Naive thymus-derived CD4-positive, alpha-beta T cell (primary cell): ENCODE measurements at regions not wholly inside any gene's neighbourhood (a gene's known extent, or its start where the extent isn't known, plus 50 kb on each side); places are given as distances from the start of the nearest gene placed in this dataset.

ENCODE experiments used
- ATAC-seq: fragments of 150-1000 bp; cut with Tn5 transposase; 2 replicates; pipeline ENCODE4 v1.10.0; 2021; ENCODE audit warnings: mild to moderate bottlenecking, moderate library complexity
- CTCF ChIA-PET: fragments of 350-600 bp; sonication (Branson Sonifier 250); formaldehyde crosslinking; loops from one replicate; lab custom pipeline; 2021; ENCODE audit warnings: antibody characterized with exemption; lab: Charles Lee
- POLR2A ChIA-PET: fragments of 350-600 bp; sonication (Branson Sonifier 250); formaldehyde crosslinking; loops from one replicate; lab custom pipeline; 2021; ENCODE audit warnings: antibody characterized with exemption, inconsistent platforms; lab: Charles Lee
- DNase-seq, 9 donors: peaks; one replicate each; pipeline versions ENCODE4 v3.0.0 to v3.0.0-alpha.2; 2020 to 2022; ENCODE audit warnings: mixed read lengths in 1 of 9
- H3K27ac ChIP-seq: one replicate; pipeline ENCODE4 v1.7.0; 2013; ENCODE audit warnings: mild to moderate bottlenecking, low read depth, low read length, moderate library complexity
- H3K27me3 ChIP-seq, 2 donors: one replicate each; pipeline ENCODE4 v1.7.0; 2013; ENCODE audit warnings: low read length in 2 of 2, mild to moderate bottlenecking in 2 of 2, moderate library complexity in 2 of 2; ENCODE audit not compliant: control insufficient read depth in 2 of 2, insufficient read depth in 2 of 2
- H3K36me3 ChIP-seq, 3 experiments: 1 replicate in 2 of 3; 2 replicates in 1 of 3; pipeline ENCODE4 v1.7.0; 2013; ENCODE audit warnings: low read length in 3 of 3, mild to moderate bottlenecking in 3 of 3, moderate library complexity in 1 of 3; ENCODE audit not compliant: insufficient read depth in 3 of 3, control insufficient read depth in 2 of 3
- H3K4me1 ChIP-seq, 2 donors: one replicate each; pipeline ENCODE4 v1.7.0; 2013; ENCODE audit warnings: low read length in 2 of 2, mild to moderate bottlenecking in 2 of 2, moderate library complexity in 1 of 2; ENCODE audit not compliant: control insufficient read depth in 2 of 2, insufficient read depth in 2 of 2
- H3K4me3 ChIP-seq: 2 replicates; pipeline ENCODE4 v1.7.0; 2013; ENCODE audit warnings: mild to moderate bottlenecking, low read length
- H3K9me3 ChIP-seq, 3 experiments: 1 replicate in 2 of 3; 2 replicates in 1 of 3; pipeline ENCODE4 v1.7.0; 2013; ENCODE audit warnings: low read length in 3 of 3; ENCODE audit not compliant: control insufficient read depth in 2 of 3
- H3K27ac Mint-ChIP-seq, 9 donors: one replicate each; pipeline ENCODE4 v1.8.0; 2020 to 2022; ENCODE audit warnings: mixed read lengths in 9 of 9, mild to moderate bottlenecking in 8 of 9, moderate library complexity in 5 of 9, inconsistent platforms in 2 of 9
- H3K27me3 Mint-ChIP-seq, 5 donors: one replicate each; pipeline ENCODE4 v1.8.0; 2021 to 2022; ENCODE audit warnings: mixed read lengths in 5 of 5, mild to moderate bottlenecking in 1 of 5
- H3K36me3 Mint-ChIP-seq, 5 donors: one replicate each; pipeline ENCODE4 v1.8.0; 2020 to 2022; ENCODE audit warnings: mixed read lengths in 5 of 5, mild to moderate bottlenecking in 3 of 5, inconsistent platforms in 1 of 5
- H3K4me1 Mint-ChIP-seq, 7 donors: one replicate each; pipeline ENCODE4 v1.8.0; 2020 to 2022; ENCODE audit warnings: mixed read lengths in 7 of 7, mild to moderate bottlenecking in 3 of 7, inconsistent platforms in 1 of 7
- H3K4me3 Mint-ChIP-seq, 10 donors: one replicate each; pipeline ENCODE4 v1.8.0; 2020 to 2022; ENCODE audit warnings: mild to moderate bottlenecking in 10 of 10, mixed read lengths in 10 of 10, moderate library complexity in 6 of 10, inconsistent platforms in 2 of 10
- H3K9me3 Mint-ChIP-seq, 11 donors: one replicate each; pipeline ENCODE4 v1.8.0; 2020 to 2022; ENCODE audit warnings: mixed read lengths in 11 of 11, mild to moderate bottlenecking in 4 of 11, inconsistent platforms in 1 of 11, moderate library complexity in 1 of 11
- intact Hi-C, 2 donors: fragments of 100-400 bp; cut with micrococcal nuclease; formaldehyde crosslinking; loops; one replicate each; pipeline ENCODE4 v1.15.1; 2023

DNA sequence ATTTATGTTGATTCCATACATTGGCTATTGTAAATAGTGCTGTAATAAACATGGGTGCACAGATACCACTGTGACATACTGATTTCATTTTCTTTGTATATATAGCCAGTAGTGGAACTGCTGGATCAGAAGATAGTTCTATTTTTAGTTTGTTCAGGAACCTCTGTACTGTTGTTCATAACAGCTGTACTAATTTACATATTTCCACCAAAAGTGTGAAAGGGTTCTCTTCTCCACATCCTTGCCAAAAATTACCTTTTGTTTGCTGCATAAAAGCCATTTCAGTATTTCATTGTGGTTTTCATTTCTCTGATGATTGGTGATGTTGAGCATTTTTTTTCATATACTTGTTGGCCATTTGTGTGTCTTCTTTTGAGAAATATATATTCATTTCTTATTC is 1962.1 kb downstream of the PCDH9 start:
- DNase-seq (no peak), ATAC-seq (no peak)
- Mint-ChIP-seq H3K4me3 (no peak overlapping the region), H3K27ac (no peak overlapping the region), H3K27me3 (no peaks in the 10 kb centered on the region), H3K9me3 (peaks cover 0 to 20% (median 6%) of the 10 kb centered on the region in 11 donors), H3K4me1 (peaks cover 0 to 4% (median 0%) of the 10 kb centered on the region in 7 donors), H3K36me3 (no peaks in the 10 kb centered on the region)
- H3K27me3 ChIP-seq = no peaks in the 10 kb centered on the region
- no peaks in the 10 kb centered on the region for H3K4me1 ChIP-seq
- intact Hi-C loops = no loop called here
- H3K9me3 ChIP-seq = no peaks in the 10 kb centered on the region
- ChIA-PET POLR2A (no interaction called here), CTCF (no interaction called here)
- H3K27ac ChIP-seq = no peak overlapping the region
- H3K4me3 ChIP-seq = no peak overlapping the region
- H3K36me3 ChIP-seq = no peaks in the 10 kb centered on the region

GRCh38 chr13:65265988-65266387 is 1964.1 kb downstream of the PCDH9 start:
- CTCF ChIA-PET = no interaction called here
- ATAC-seq = no peak

DNA sequence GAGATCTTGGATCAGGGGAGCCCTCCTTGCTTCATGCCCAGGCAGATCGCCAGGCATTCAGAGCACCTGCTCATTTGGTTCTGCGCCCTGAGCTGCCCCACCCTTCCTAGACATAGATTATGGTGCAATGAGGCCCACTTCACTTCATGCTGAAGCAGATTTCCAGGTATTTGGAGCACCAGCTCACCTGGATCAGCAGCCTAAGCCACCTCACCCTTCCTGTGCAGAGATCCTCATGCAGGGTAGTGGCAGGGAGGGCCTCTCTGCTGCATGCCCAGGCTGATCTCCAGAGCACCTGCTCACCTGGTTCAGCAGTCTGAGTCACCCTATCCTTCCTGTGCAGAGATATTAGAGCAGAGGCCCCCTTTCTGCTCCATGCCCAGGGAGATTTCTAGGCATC is 1966.1 kb downstream of the PCDH9 start:
- Mint-ChIP-seq H3K27me3 (no peaks in the 10 kb centered on the region), H3K27ac (no peak overlapping the region), H3K4me1 (peaks cover 0 to 9% (median 0%) of the 10 kb centered on the region in 7 donors), H3K4me3 (no peak overlapping the region), H3K9me3 (peaks cover 0 to 11% (median 3%) of the 10 kb centered on the region in 11 donors), H3K36me3 (no peaks in the 10 kb centered on the region)
- intact Hi-C loops = no loop called here
- H3K27me3 ChIP-seq = no peaks in the 10 kb centered on the region
- no peak overlapping the region for H3K4me3 ChIP-seq
- CTCF ChIA-PET = no interaction called here
- no peak overlapping the region for H3K27ac ChIP-seq
- no peaks in the 10 kb centered on the region for H3K9me3 ChIP-seq
- H3K4me1 ChIP-seq = no peaks in the 10 kb centered on the region
- POLR2A ChIA-PET = no interaction called here
- DNase-seq = no peak
- no peak for ATAC-seq
- no peaks in the 10 kb centered on the region for H3K36me3 ChIP-seq

More at GRCh38 chr13:65265988-65266387, 1964.1 kb downstream of the PCDH9 start:
- Mint-ChIP-seq H3K4me1 (peaks cover 0 to 9% (median 0%) of the 10 kb centered on the region in 7 donors), H3K4me3 (no peak overlapping the region), H3K27me3 (no peaks in the 10 kb centered on the region), H3K27ac (no peak overlapping the region), H3K9me3 (peaks cover 0 to 17% (median 3%) of the 10 kb centered on the region in 11 donors), H3K36me3 (no peaks in the 10 kb centered on the region)
- Histone ChIP-seq H3K9me3 (no peaks in the 10 kb centered on the region), H3K27ac (no peak overlapping the region), H3K4me3 (no peak overlapping the region), H3K27me3 (no peaks in the 10 kb centered on the region), H3K36me3 (no peaks in the 10 kb centered on the region), H3K4me1 (no peaks in the 10 kb centered on the region)
- POLR2A ChIA-PET = no interaction called here
- no peak for DNase-seq
- intact Hi-C loops = no loop called here

GRCh38 chr13:65260946-65261891 is 1968.9 kb downstream of the PCDH9 start:
- H3K9me3 Mint-ChIP-seq = peaks cover 0 to 15% (median 3%) of the 10 kb centered on the region in 11 donors
- ATAC-seq (no peak), DNase-seq (no peak)
- no peaks in the 10 kb centered on the region for H3K9me3 ChIP-seq
- no peaks in the 10 kb centered on the region for H3K36me3 ChIP-seq
- peak overlapping the region in 1 of 9 donors; percentile 16 for H3K27ac Mint-ChIP-seq
- ChIA-PET POLR2A (no interaction called here), CTCF (no interaction called here)
- H3K27ac ChIP-seq = no peak overlapping the region
- H3K27me3 Mint-ChIP-seq = no peaks in the 10 kb centered on the region
- H3K4me1 Mint-ChIP-seq = peaks cover 0 to 6% (median 0%) of the 10 kb centered on the region in 7 donors
- H3K4me3 ChIP-seq = no peak overlapping the region
- H3K27me3 ChIP-seq = no peaks in the 10 kb centered on the region
- intact Hi-C loops = no loop called here
- H3K36me3 Mint-ChIP-seq = no peaks in the 10 kb centered on the region
- H3K4me3 Mint-ChIP-seq = peak overlapping the region in 1 of 10 donors; percentile 21
- no peaks in the 10 kb centered on the region for H3K4me1 ChIP-seq

DNA sequence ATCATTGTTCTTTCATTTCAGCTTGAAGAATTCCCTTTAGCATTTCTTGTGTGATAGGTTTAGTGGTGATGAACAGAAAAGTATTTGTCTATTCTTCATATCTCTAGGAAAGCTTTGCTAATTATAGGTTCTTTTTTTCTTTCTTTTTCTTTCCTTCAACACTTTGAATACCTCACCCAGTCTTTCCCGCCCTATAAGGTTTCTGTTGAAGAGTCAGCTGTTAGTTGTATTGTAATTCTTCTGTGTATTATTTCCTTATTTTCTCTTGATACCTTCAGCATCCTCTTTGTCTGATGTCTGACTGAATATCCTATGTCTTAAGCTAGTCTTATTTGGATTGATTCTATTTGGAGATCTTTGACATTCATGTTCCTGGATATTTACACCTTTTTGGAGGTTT is 1989.4 kb downstream of the PCDH9 start:
- H3K4me3 ChIP-seq = no peak overlapping the region
- H3K27ac ChIP-seq = no peak overlapping the region
- no peak for DNase-seq
- no peaks in the 10 kb centered on the region for H3K4me1 ChIP-seq
- Mint-ChIP-seq H3K27me3 (no peaks in the 10 kb centered on the region), H3K27ac (no peak overlapping the region), H3K4me1 (no peaks in the 10 kb centered on the region), H3K36me3 (no peaks in the 10 kb centered on the region), H3K9me3 (peaks cover 1 to 35% (median 12%) of the 10 kb centered on the region in 11 donors), H3K4me3 (no peak overlapping the region)
- no peaks in the 10 kb centered on the region for H3K36me3 ChIP-seq
- POLR2A ChIA-PET = no interaction called here
- H3K27me3 ChIP-seq = no peaks in the 10 kb centered on the region
- H3K9me3 ChIP-seq = peaks cover 0 to 5% (median 0%) of the 10 kb centered on the region in 3 experiments
- intact Hi-C loops = no loop called here
- CTCF ChIA-PET = no interaction called here
- ATAC-seq = no peak

DNA sequence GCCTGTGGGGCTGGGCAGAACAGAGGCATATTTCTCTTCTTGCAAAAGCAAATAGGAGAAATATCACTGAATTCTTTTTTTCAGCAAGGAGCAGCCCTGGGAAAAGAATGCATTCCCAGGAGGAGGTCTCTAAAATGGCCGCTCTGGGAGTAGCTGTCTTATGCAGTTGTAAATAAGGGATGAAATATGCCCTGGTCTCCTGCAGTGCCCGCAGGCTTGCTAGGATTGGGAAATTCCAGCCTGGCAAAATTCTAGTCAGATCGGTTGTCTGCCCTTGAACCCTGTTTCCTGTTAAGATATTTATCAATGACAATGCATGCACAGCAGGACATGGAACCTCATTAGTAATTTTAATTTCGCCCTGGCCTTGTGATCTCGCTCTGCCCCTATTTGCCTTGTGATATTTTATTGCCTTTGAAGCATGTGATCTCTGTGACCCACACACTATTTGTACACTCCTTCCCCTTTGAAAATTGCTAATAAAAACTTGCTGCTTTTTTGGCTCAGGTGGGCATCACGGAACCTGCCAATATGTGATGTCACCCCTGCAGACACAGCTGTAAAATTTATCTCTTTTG is 1993.2 kb downstream of the PCDH9 start:
- peaks cover 0 to 5% (median 0%) of the 10 kb centered on the region in 3 experiments for H3K9me3 ChIP-seq
- Mint-ChIP-seq H3K4me1 (no peaks in the 10 kb centered on the region), H3K9me3 (peaks cover 0 to 38% (median 14%) of the 10 kb centered on the region in 11 donors), H3K4me3 (no peak overlapping the region), H3K27ac (no peak overlapping the region), H3K27me3 (no peaks in the 10 kb centered on the region), H3K36me3 (no peaks in the 10 kb centered on the region)
- no peaks in the 10 kb centered on the region for H3K27me3 ChIP-seq
- no peaks in the 10 kb centered on the region for H3K4me1 ChIP-seq
- no peak overlapping the region for H3K27ac ChIP-seq
- H3K4me3 ChIP-seq = no peak overlapping the region
- H3K36me3 ChIP-seq = no peaks in the 10 kb centered on the region
- DNase-seq = no peak
- POLR2A ChIA-PET = no interaction called here
- no peak for ATAC-seq
- CTCF ChIA-PET = no interaction called here
- intact Hi-C loops = no loop called here
